GM13976 (cell line): ENCODE measurements at regions not wholly inside any gene's neighbourhood (a gene's known extent, or its start where the extent isn't known, plus 50 kb on each side); places are given as distances from the start of the nearest gene placed in this dataset.

Source experiments
- DNase-seq: peaks from one replicate; pipeline ENCODE4 v3.0.0; 2012; ENCODE audit warnings: low spot score
- CTCF ChIP-seq: IDR thresholded peaks from 2 replicates; pipeline ENCODE4 v1.5.1; 2012; ENCODE audit warnings: borderline replicate concordance, mild to moderate bottlenecking; ENCODE audit not compliant: insufficient read depth; ENCODE audit errors: extremely low read depth, missing control alignments, control extremely low read depth
- in situ Hi-C: fragments of 300-500 bp; cut with MboI; formaldehyde crosslinking; loops from one replicate; pipeline ENCODE4 v1.12.0; 2022; ENCODE audit warnings: low sequenced_read_pairs, mixed read lengths, inconsistent platforms; ENCODE audit not compliant: unreplicated experiment

DNA sequence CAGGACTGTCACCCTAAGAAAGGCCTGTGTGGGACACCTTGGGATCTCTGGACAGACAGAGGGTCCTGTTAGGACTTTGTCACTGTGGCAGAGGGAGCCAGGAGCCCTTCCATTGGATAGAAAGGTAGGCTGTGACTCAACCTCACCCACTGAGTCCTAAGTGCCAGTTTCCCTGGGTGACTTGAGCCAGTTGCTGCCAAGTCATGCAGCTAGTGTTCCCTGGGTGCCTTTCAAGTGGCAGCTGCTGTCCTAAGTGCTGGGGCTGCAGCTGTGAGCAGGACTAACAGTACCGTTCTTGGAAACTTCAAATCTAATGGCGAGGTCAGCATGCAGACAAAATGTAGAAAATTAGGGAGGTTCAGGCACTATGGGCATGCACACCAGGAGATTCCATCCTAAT is 393.7 kb downstream of the TMEM135 start:
- in situ Hi-C loops, result no loop called here
- no peak for TF ChIP-seq CTCF
- no peak for DNase-seq

- no peak for TF ChIP-seq CTCF
Observed at GRCh38 chr11:87430821-87431220, 393.1 kb downstream of the TMEM135 start.

DNA sequence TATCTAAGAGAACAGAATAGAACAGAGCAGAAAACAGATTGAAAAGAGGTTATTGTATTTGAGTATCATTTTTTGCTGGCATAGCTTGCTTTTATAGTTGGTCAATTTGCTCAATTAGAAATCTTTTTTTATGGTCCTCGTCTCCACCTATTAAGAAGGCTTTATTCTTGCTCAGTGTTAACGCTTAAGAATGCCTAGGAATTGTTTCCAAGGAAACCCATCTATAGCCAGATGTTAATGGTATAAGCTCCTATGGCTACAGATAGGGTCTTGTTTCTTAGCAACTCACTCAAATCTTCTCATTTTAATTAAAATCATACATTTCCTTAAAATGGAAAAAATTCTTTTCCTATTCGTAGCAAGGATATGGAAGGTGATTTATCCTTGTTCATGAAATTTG is 392.3 kb downstream of the TMEM135 start:
- no peak for DNase-seq
- in situ Hi-C loops, result loop anchor here (10.0 kb wide), 1 partner anchor 495 kb away; no protein-coding TSS in a partner anchor
- no peak for TF ChIP-seq CTCF

More at GRCh38 chr11:87430821-87431220, 393.1 kb downstream of the TMEM135 start:
- in situ Hi-C loops, result no loop called here
- no peak for DNase-seq

DNA sequence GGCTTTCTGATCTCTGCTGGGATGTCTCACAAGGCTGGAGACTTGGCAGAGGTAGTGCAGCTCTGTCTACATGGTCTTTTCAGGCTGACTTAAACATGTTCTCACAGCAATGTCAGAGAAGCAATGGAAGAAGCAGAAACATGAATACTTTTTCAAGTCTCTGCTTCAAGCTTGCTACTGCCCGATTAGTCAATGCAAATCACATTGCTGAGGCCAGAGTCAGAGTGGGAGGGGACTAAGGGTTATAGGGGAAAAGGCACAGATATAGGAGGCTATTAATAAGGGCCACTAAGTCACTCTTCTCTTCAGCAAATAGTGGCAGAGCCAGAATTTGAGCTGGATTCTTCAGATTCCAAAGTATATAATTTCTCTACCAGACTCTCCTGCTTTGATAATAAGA is 390.5 kb downstream of the TMEM135 start:
- DNase-seq, result no peak
- no peak for TF ChIP-seq CTCF
- in situ Hi-C loops, result loop anchor here (10.0 kb wide), 1 partner anchor 493 kb away; no protein-coding TSS in a partner anchor

- in situ Hi-C loops, result loop anchor here (10.0 kb wide), 1 partner anchor 491 kb away; no protein-coding TSS in a partner anchor
- no peak for TF ChIP-seq CTCF
- DNase-seq, result no peak
Observed at GRCh38 chr11:87425943-87426342, 388.2 kb downstream of the TMEM135 start.

DNA sequence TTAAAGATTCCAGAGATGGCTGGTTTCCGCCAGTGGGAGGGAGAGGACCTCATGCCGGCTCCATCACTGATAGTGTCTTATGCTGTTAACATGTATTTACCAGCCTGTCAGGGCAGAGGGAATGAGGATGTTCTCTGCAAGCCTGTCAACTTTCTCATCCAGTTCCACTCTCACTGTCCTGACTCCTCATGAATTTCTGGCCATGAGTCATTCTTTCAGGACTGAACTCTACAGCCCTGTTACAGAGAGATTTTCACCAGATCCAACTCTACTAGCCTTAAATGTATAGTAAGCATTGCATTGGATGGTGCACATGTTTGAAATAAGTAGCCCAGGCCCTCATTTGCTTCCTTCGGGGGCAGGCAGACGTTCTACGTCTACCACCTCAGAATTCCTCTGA is 387.7 kb downstream of the TMEM135 start:
- no peak for DNase-seq
- TF ChIP-seq CTCF, result no peak
- in situ Hi-C loops, result loop anchor here (10.0 kb wide), 1 partner anchor 491 kb away; no protein-coding TSS in a partner anchor

DNA sequence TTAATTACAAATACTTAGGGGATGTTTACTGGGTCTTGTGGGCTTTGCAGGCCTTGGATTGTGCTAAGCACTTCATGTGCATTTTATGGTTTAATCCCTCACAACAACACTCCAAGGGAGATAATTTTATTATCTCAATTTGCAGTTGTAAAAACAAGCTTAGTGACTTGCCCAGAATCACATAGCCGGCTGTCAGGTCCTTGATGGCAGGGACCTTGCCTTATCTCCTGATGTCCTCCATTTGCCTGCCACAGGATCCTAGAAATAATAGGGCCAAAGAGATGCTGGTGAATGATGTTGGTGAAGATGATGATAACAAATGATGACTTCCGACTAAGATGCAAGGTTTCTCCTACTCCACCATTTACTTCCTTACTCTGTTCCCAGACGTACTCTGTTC is 385.4 kb downstream of the TMEM135 start:
- in situ Hi-C loops, result loop anchor here (10.0 kb wide), 1 partner anchor 488 kb away; no protein-coding TSS in a partner anchor
- DNase-seq, result no peak
- no peak for TF ChIP-seq CTCF
